H1 (cell line): ENCODE measurements at regions not wholly inside any gene's neighbourhood (a gene's known extent, or its start where the extent isn't known, plus 50 kb on each side); places are given as distances from the start of the nearest gene placed in this dataset.

ENCODE experiments used
- CTCF ChIA-PET: fragments of 300-600 bp; sonication (Branson Sonifier 250); formaldehyde crosslinking; loops from one replicate; lab custom pipeline; 2021; ENCODE audit not compliant: partially characterized antibody; lab: Charles Lee
- POLR2A ChIA-PET: fragments of 300-600 bp; sonication (Branson Sonifier 250); formaldehyde crosslinking; loops from one replicate; lab custom pipeline; 2021; ENCODE audit warnings: inconsistent platforms; ENCODE audit not compliant: partially characterized antibody; lab: Charles Lee
- DNase-seq, 2 experiments: peaks; one replicate each; pipeline versions ENCODE4 v3.0.0 to v3.0.0-alpha.2; 2010 to 2022; ENCODE audit warnings: low spot score in 2 of 2, low read depth in 1 of 2, mixed read lengths in 1 of 2
- FAIRE-seq: peaks from 2 replicates; lab custom pipeline; 2011; peaks lifted over from hg19 to GRCh38; lab: Jason Lieb, UNC
- H2AFZ ChIP-seq: 2 replicates; pipeline ENCODE4 v1.8.1; 2012; ENCODE audit warnings: low read length, inconsistent platforms
- H2AK5ac ChIP-seq: 2 replicates; pipeline ENCODE4 v1.6.1; 2013; ENCODE audit warnings: low read depth, low read length
- H2BK120ac ChIP-seq: replicated peaks from 2 replicates; pipeline ENCODE3; 2013; ENCODE audit warnings: low read depth, low read length, inconsistent platforms
- H2BK12ac ChIP-seq: 2 replicates; pipeline ENCODE4 v1.6.1; 2013; ENCODE audit warnings: low read depth, low read length
- H2BK15ac ChIP-seq: 2 replicates; pipeline ENCODE4 v1.6.1; 2013; ENCODE audit warnings: low read length
- H2BK20ac ChIP-seq: 2 replicates; pipeline ENCODE4 v1.6.1; 2013; ENCODE audit warnings: low read length
- H2BK5ac ChIP-seq: 2 replicates; pipeline ENCODE4 v1.6.1; 2013; ENCODE audit warnings: low read depth, low read length
- H3K14ac ChIP-seq: 2 replicates; pipeline ENCODE4 v1.6.1; 2013; ENCODE audit warnings: inconsistent platforms; ENCODE audit not compliant: insufficient read length
- H3K18ac ChIP-seq: 2 replicates; pipeline ENCODE4 v1.6.1; 2013; ENCODE audit warnings: low read length; ENCODE audit errors: extremely low read depth
- H3K23ac ChIP-seq: 2 replicates; pipeline ENCODE4 v1.6.1; 2013; ENCODE audit warnings: inconsistent platforms; ENCODE audit not compliant: insufficient read length
- H3K23me2 ChIP-seq: 2 replicates; pipeline ENCODE4 v1.6.1; 2013; ENCODE audit warnings: low read depth, low read length
- H3K27ac ChIP-seq: 2 replicates; pipeline ENCODE4 v1.6.1; 2011; ENCODE audit warnings: low read depth, low read length, inconsistent platforms
- H3K27me3 ChIP-seq, 4 experiments: replicated peaks in 1 of 4; 1 replicate in 1 of 4; 2 replicates in 3 of 4; pipeline versions ENCODE4 v1.6.1 to v1.8.1; 2011 to 2013; ENCODE audit warnings: low read length in 3 of 4, mild to moderate bottlenecking in 3 of 4, inconsistent platforms in 2 of 4, mixed read lengths in 2 of 4, moderate library complexity in 1 of 4; ENCODE audit not compliant: control insufficient read depth in 3 of 4, insufficient read depth in 3 of 4; ENCODE audit errors: extremely low read depth in 1 of 4
- H3K36me3 ChIP-seq, 4 experiments: 2 replicates each; pipeline versions ENCODE4 v1.6.1 to v1.8.1; 2011 to 2013; ENCODE audit warnings: mild to moderate bottlenecking in 4 of 4, low read length in 3 of 4, moderate library complexity in 2 of 4, control low read depth in 1 of 4, inconsistent platforms in 1 of 4; ENCODE audit not compliant: insufficient read depth in 4 of 4, control insufficient read depth in 2 of 4
- H3K4ac ChIP-seq: replicated peaks from 2 replicates; pipeline ENCODE3; 2013; ENCODE audit warnings: low read length, low read depth, mixed read lengths, inconsistent platforms; ENCODE audit not compliant: insufficient read length
- H3K4me1 ChIP-seq, 4 experiments: replicated peaks in 1 of 4; 1 replicate in 1 of 4; 2 replicates in 3 of 4; pipeline versions ENCODE4 v1.6.1 to v1.8.1; 2011 to 2013; ENCODE audit warnings: low read length in 3 of 4, inconsistent platforms in 2 of 4, mixed read lengths in 1 of 4; ENCODE audit not compliant: insufficient read depth in 4 of 4, control insufficient read depth in 3 of 4
- H3K4me2 ChIP-seq, 2 experiments: 2 replicates each; pipeline versions ENCODE4 v1.6.1 to v1.8.1; 2011 to 2013; ENCODE audit warnings: low read depth in 2 of 2, low read length in 2 of 2, control low read depth in 1 of 2, inconsistent platforms in 1 of 2, mild to moderate bottlenecking in 1 of 2; ENCODE audit not compliant: insufficient read depth in 1 of 2
- H3K4me3 ChIP-seq, 4 experiments: fragments of 200-600, 300-600 bp in 1 of 4; sonication (generic), shearing (Covaris generic), sonication (Bioruptor Twin) in 1 of 4; 2 replicates each; pipeline versions ENCODE4 v1.5.1 to v1.8.1; 2011 to 2016; ENCODE audit warnings: low read length in 4 of 4, low read depth in 3 of 4, control low read depth in 2 of 4, inconsistent platforms in 2 of 4, mild to moderate bottlenecking in 2 of 4, mixed read lengths in 1 of 4, moderate library complexity in 1 of 4; ENCODE audit not compliant: insufficient read depth in 2 of 4; ENCODE audit errors: extremely low read depth in 1 of 4
- H3K56ac ChIP-seq: replicated peaks from 2 replicates; pipeline ENCODE3; 2013; ENCODE audit warnings: low read depth, mild to moderate bottlenecking, mixed read lengths, low read length, inconsistent platforms; ENCODE audit not compliant: insufficient read length
- H3K79me1 ChIP-seq: 2 replicates; pipeline ENCODE4 v1.6.1; 2013; ENCODE audit warnings: low read depth, low read length, control low read depth
- H3K79me2 ChIP-seq, 2 experiments: 2 replicates each; pipeline versions ENCODE4 v1.6.1 to v1.8.1; 2012 to 2013; ENCODE audit warnings: low read length in 2 of 2, mild to moderate bottlenecking in 2 of 2, inconsistent platforms in 1 of 2; ENCODE audit not compliant: insufficient read depth in 2 of 2, control insufficient read depth in 1 of 2
- H3K9ac ChIP-seq, 4 experiments: replicated peaks in 1 of 4; 1 replicate in 1 of 4; 2 replicates in 3 of 4; pipeline versions ENCODE4 v1.6.1 to v1.8.1; 2011 to 2013; ENCODE audit warnings: low read depth in 3 of 4, low read length in 3 of 4, control low read depth in 2 of 4, mild to moderate bottlenecking in 2 of 4, moderate library complexity in 2 of 4, inconsistent platforms in 1 of 4; ENCODE audit errors: extremely low read depth in 1 of 4
- H3K9me3 ChIP-seq, 2 experiments: 2 replicates each; pipeline versions ENCODE4 v1.6.1 to v1.8.1; 2012 to 2013; ENCODE audit warnings: mild to moderate bottlenecking in 2 of 2, moderate library complexity in 2 of 2, control low read depth in 1 of 2, inconsistent platforms in 1 of 2, low read depth in 1 of 2, low read length in 1 of 2, mixed read lengths in 1 of 2; ENCODE audit not compliant: insufficient read depth in 2 of 2
- H4K20me1 ChIP-seq, 2 experiments: replicated peaks in 1 of 2; 2 replicates each; pipeline versions ENCODE3 to v1.8.1; 2011 to 2013; ENCODE audit warnings: inconsistent platforms in 2 of 2, low read length in 2 of 2, mild to moderate bottlenecking in 1 of 2; ENCODE audit not compliant: insufficient read depth in 2 of 2, control insufficient read depth in 1 of 2
- H4K5ac ChIP-seq: 2 replicates; pipeline ENCODE4 v1.6.1; 2013; ENCODE audit warnings: low read length, low read depth, mixed read lengths, inconsistent platforms; ENCODE audit not compliant: insufficient read length
- H4K8ac ChIP-seq: 2 replicates; pipeline ENCODE4 v1.8.0; 2013; ENCODE audit warnings: mild to moderate bottlenecking, moderate library complexity, low read length, inconsistent platforms; ENCODE audit not compliant: insufficient read depth; ENCODE audit errors: extremely low read depth
- H4K91ac ChIP-seq: replicated peaks from 2 replicates; pipeline ENCODE3; 2013; ENCODE audit warnings: low read length, mixed read lengths, inconsistent platforms; ENCODE audit not compliant: insufficient read length
- CBX5 ChIP-seq: fragments of 300-800, 300-1000 bp; sonication (generic); IDR thresholded peaks from 2 replicates; pipeline ENCODE4 v1.7.1; 2016; ENCODE audit warnings: antibody characterized with exemption, low read length, low read depth
- CBX8 ChIP-seq: fragments of 300-800, 300-1000 bp; sonication (generic); IDR thresholded peaks from 2 replicates; pipeline ENCODE4 v1.7.1; 2016; ENCODE audit warnings: low read depth, low read length, borderline replicate concordance
- CREB1 ChIP-seq: IDR thresholded peaks from 2 replicates; pipeline ENCODE4 v1.6.1; 2012; ENCODE audit warnings: inconsistent platforms
- CTBP2 ChIP-seq: IDR thresholded peaks from 2 replicates; pipeline ENCODE4 v1.7.0; 2011; ENCODE audit warnings: borderline replicate concordance, mild to moderate bottlenecking, moderate library complexity, mixed read lengths, low read length; ENCODE audit not compliant: insufficient read depth, insufficient read length
- EZH2 ChIP-seq: fragments of 200-600 bp; sonication (generic); IDR thresholded peaks from 2 replicates; pipeline ENCODE4 v1.7.1; 2012; ENCODE audit warnings: low read depth, mild to moderate bottlenecking, moderate library complexity, low read length, inconsistent platforms; ENCODE audit not compliant: severe bottlenecking
- GABPA ChIP-seq: IDR thresholded peaks from 2 replicates; pipeline ENCODE4 v1.6.1; 2011; ENCODE audit warnings: mild to moderate bottlenecking, low read length, moderate library complexity, borderline replicate concordance; ENCODE audit not compliant: insufficient read depth
- MAX ChIP-seq: IDR thresholded peaks from 2 replicates; pipeline ENCODE4 v1.6.1; 2012; ENCODE audit warnings: inconsistent platforms
- PHF8 ChIP-seq: fragments of 200-600 bp; sonication (generic); conservative IDR thresholded peaks from 2 replicates; pipeline ENCODE4 v1.7.1; 2012; ENCODE audit warnings: low read depth, mild to moderate bottlenecking, inconsistent platforms, low read length, moderate library complexity
- RBBP5 ChIP-seq: IDR thresholded peaks from 2 replicates; pipeline ENCODE4 v1.7.1; 2012; ENCODE audit warnings: low read depth, mild to moderate bottlenecking, inconsistent platforms, low read length, moderate library complexity, borderline replicate concordance
- SAP30 ChIP-seq: fragments of 300-600 bp; sonication (generic); IDR thresholded peaks from 2 replicates; pipeline ENCODE4 v1.7.1; 2012; ENCODE audit warnings: low read length, moderate library complexity, mild to moderate bottlenecking, inconsistent platforms; ENCODE audit not compliant: insufficient read depth, insufficient replicate concordance
- TAF7 ChIP-seq: optimal IDR thresholded peaks from 2 replicates; pipeline ENCODE3; 2011; ENCODE audit warnings: low read depth, mild to moderate bottlenecking, inconsistent platforms, low read length, moderate library complexity, borderline replicate concordance
- TEAD4 ChIP-seq: IDR thresholded peaks from 2 replicates; pipeline ENCODE4 v1.6.1; 2012; ENCODE audit warnings: low read depth, low read length, inconsistent platforms, mixed read lengths
- ZNF274 ChIP-seq: IDR thresholded peaks from 2 replicates; pipeline ENCODE4 v1.7.0; 2012; ENCODE audit warnings: low read length, borderline replicate concordance; ENCODE audit errors: extremely low read depth
- WGBS, 2 experiments: shearing (Covaris generic) in 1 of 2; methylation state at CpG; one replicate each; pipeline versions ENCODE4 v1.1.6 to v1.1.7; 2013 to 2015; ENCODE audit warnings: low lambda C conversion rate in 2 of 2, mixed read lengths in 2 of 2, inconsistent platforms in 1 of 2, low coverage in 1 of 2, missing lambda C conversion rate in 1 of 2; ENCODE audit not compliant: insufficient replicate concordance in 2 of 2, insufficient coverage in 1 of 2, insufficient read length in 1 of 2; ENCODE audit errors: extremely low coverage in 1 of 2, missing lambda C conversion rate in 1 of 2; 5-methylcytosine and 5-hydroxymethylcytosine counted together

- 0 out of 2 replicates have a peak, but pooled peaks cover 3% of the 10 kb centered on the region for H3K23me2 ChIP-seq
- H3K27ac ChIP-seq, result no peak overlapping the region
- H3K79me2 ChIP-seq, result no peaks in the 10 kb centered on the region
- H4K20me1 ChIP-seq, result no peaks in the 10 kb centered on the region
- H3K4me1 ChIP-seq, result peaks cover 0 to 5% (median 4%) of the 10 kb centered on the region in 4 experiments; a peak in 3 of 7 replicates
- no peak overlapping the region for H3K23ac ChIP-seq
- H2BK12ac ChIP-seq, result peak overlapping the region; percentile 75; the same call in 1 of the 2 replicates
- no peak overlapping the region for H3K4me3 ChIP-seq
- H3K14ac ChIP-seq, result no peak overlapping the region
- H3K79me1 ChIP-seq, result no peaks in the 10 kb centered on the region
- WGBS, 2 experiments, result 86% methylated on average over 2 of the region's 2 CpGs; no CpG with 5 or more reads in 1 of the 2 experiments
- H4K5ac ChIP-seq, result no peak overlapping the region
- 0 out of 4 replicates have a peak overlapping the region, but pooled peaks of 1 of the 2 experiments have one; percentile 17 for H3K4me2 ChIP-seq
- H4K91ac ChIP-seq, result no peak overlapping the region
- H2BK20ac ChIP-seq, result no peak overlapping the region
- H3K9me3 ChIP-seq, result 0 out of 4 replicates have a peak, but pooled peaks cover 0 to 3% of the 10 kb centered on the region in 2 experiments
- H3K4ac ChIP-seq, result no peak overlapping the region
- no peak overlapping the region; the same call in 1 of the 2 replicates for H2BK15ac ChIP-seq
- DNase-seq, result no peak
- H4K8ac ChIP-seq, result no peak overlapping the region
- no peak overlapping the region for H3K18ac ChIP-seq
- ChIA-PET POLR2A (no interaction called here), CTCF (interaction anchor here (0.9 to 1.6 kb wide), 3 partner anchors 66 to 112 kb away, joined by 3 to 4 read pairs (median 3); no protein-coding TSS in a partner anchor)
- no peak overlapping the region for H3K56ac ChIP-seq
- no peaks in the 10 kb centered on the region for H3K36me3 ChIP-seq
- FAIRE-seq, result peak; percentile 19
- H2BK5ac ChIP-seq, result no peak overlapping the region
- H3K9ac ChIP-seq, result no peak overlapping the region
- H2BK120ac ChIP-seq, result no peak overlapping the region
- no peaks in the 10 kb centered on the region for H3K27me3 ChIP-seq
- no peak overlapping the region for H2AK5ac ChIP-seq
- H2AFZ ChIP-seq, result peak overlapping the region; percentile 60; the same call in 1 of the 2 replicates
- TF ChIP-seq EZH2 (no peak), ZNF274 (no peak), CREB1 (no peak), CTBP2 (no peak), MAX (no peak), TEAD4 (no peak), RBBP5 (no peak), SAP30 (no peak), CBX5 (no peak), GABPA (no peak), CBX8 (no peak), TAF7 (no peak), PHF8 (no peak)
These were observed 256.1 kb upstream of the NOCT start for GRCh38 chr4:138759554-138759902.
